GM10248 (cell line): ENCODE measurements at regions not wholly inside any gene's neighbourhood (a gene's known extent, or its start where the extent isn't known, plus 50 kb on each side); places are given as distances from the start of the nearest gene placed in this dataset.

Source experiments
- CTCF ChIA-PET: fragments of 300-600 bp; sonication (Branson Sonifier 250); formaldehyde crosslinking; extraction: SDS; loops from one replicate; lab custom pipeline; 2021; ENCODE audit warnings: antibody characterized with exemption; lab: Yijun Ruan, JAX
- POLR2A ChIA-PET: fragments of 350-650 bp; sonication (Branson Sonifier 250); formaldehyde crosslinking; extraction: SDS; loops from one replicate; lab custom pipeline; 2020; ENCODE audit warnings: antibody characterized with exemption; lab: Yijun Ruan, JAX
- DNase-seq: peaks from one replicate; pipeline ENCODE4 v3.0.0; 2012; ENCODE audit errors: extremely low spot score
- TF ChIP-seq, protein P1 (sequence below): IDR thresholded peaks from 2 replicates; pipeline ENCODE4 v1.5.1; 2012; ENCODE audit warnings: mild to moderate bottlenecking, low read depth; ENCODE audit errors: extremely low read depth, missing control alignments, control extremely low read depth

GRCh38 chr10:105834261-105835059 lies 1193.4 kb downstream of the SORCS3 start:
- TF ChIP-seq, protein P1, sequence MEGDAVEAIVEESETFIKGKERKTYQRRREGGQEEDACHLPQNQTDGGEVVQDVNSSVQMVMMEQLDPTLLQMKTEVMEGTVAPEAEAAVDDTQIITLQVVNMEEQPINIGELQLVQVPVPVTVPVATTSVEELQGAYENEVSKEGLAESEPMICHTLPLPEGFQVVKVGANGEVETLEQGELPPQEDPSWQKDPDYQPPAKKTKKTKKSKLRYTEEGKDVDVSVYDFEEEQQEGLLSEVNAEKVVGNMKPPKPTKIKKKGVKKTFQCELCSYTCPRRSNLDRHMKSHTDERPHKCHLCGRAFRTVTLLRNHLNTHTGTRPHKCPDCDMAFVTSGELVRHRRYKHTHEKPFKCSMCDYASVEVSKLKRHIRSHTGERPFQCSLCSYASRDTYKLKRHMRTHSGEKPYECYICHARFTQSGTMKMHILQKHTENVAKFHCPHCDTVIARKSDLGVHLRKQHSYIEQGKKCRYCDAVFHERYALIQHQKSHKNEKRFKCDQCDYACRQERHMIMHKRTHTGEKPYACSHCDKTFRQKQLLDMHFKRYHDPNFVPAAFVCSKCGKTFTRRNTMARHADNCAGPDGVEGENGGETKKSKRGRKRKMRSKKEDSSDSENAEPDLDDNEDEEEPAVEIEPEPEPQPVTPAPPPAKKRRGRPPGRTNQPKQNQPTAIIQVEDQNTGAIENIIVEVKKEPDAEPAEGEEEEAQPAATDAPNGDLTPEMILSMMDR = no peak
- no peak for DNase-seq
- POLR2A ChIA-PET = no interaction called here
- CTCF ChIA-PET = interaction anchor here (1.3 to 1.4 kb wide), 3 partner anchors 9 to 12 kb away, joined by 4 to 7 read pairs (median 4); no protein-coding TSS in a partner anchor

GRCh38 chr10:105827133-105827532 lies 1186.0 kb downstream of the SORCS3 start:
- ChIA-PET POLR2A (no interaction called here), CTCF (no interaction called here)
- no peak for DNase-seq
- TF ChIP-seq, protein P1 = no peak

DNA sequence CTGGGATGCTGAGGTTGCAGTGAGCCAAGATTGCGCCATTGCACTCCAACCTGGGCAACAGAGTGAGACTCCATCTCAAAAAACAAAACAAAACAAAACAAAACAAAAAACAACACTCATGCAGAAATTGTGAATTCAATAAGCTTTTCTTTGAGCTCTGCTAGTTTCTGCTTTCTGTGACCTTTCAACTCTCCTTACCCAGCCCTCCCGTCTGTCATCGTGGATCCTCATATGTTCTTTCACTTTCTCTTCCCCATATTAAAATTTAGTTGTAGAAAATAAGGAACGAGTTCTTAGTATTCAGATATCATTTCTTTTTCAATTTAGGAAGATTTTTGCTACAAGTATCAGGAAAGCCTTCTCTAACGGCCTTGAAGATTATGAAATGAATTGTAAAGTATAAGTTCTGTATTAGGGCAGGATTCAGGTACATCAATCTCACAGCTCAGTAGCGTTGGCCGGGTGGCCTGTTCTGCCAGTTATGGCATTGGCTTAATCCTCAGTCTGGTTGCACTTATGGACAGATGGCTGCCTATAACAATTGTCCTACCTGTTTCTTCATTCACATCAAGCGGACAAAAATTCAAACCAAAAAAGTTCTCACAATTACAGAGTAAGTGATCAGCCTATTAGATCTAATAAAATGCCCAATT lies 1167.0 kb downstream of the SORCS3 start:
- no peak for DNase-seq
- TF ChIP-seq, protein P1 = no peak
- POLR2A ChIA-PET = no interaction called here
- CTCF ChIA-PET = interaction anchor here (1.4 kb wide), 1 partner anchor 10 kb away, joined by 3 read pairs; no protein-coding TSS in a partner anchor

DNA sequence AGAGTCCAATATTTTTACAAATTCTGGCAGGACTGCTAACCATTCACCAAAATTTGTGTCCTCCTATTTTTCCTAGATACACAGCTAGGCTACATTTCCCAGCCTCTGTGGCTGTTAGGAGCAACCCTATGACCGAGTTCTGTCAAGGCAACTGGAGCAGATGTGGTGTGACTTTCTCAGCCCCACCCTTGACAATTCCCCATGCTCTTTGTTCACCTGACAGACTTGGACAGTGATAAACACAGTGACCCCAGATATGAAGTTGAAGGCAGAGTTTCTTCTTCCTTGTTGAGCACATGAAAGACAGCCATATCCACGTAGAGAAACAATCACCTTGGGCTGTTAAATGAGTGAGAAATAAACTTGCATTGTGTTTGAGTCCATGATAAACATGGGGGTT lies 1162.1 kb downstream of the SORCS3 start:
- ChIA-PET POLR2A (no interaction called here), CTCF (no interaction called here)
- TF ChIP-seq, protein P1 = no peak
- DNase-seq = no peak

DNA sequence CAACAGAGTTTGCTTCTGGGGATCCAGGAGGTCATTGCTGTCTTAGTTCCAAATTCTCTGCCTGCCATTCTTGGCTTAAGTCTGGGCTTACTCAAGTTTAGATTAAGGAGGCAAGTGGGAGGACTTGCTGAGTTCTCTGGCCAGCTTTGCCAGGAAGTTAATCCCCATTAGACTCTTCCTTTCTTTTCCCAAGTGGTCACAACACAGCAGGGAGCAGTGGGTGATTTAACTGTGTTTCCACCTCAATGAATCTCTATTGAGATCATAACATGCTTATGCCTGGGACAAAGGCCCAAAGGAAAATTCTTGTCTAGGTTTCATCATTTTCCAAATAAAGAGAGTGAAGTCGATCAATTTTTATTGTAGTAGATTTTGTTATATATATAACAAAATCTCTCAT lies 1159.6 kb downstream of the SORCS3 start:
- POLR2A ChIA-PET = no interaction called here

DNA sequence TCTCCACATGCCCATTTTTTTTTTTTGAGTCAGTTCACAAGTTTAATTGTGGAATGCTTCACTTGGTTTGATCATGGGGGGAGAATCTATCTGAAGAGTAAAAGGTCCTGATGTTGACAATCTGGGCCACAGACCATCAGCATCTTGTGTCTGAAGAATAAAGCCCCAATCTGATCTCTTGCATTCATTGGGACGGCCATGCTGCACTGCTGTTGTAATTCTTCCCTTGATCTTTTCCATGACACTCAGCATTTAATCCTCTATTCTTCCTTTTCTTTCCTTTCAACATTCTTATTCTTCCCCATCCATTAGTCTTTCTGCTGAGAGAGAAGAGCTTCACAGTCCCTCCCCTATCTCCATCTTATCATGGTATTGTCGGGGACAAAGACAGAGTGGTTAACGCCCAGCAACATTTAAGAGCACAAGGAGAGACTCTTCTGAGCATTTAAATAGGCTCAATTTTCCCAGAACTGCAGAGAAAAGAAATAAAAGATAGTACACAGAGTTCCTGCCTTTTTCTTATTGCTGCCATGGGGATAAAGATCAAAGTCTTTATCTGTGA lies 1157.3 kb downstream of the SORCS3 start:
- TF ChIP-seq, protein P1 = no peak
- POLR2A ChIA-PET = no interaction called here
- DNase-seq = no peak
- CTCF ChIA-PET = interaction anchor here (1.4 kb wide), 1 partner anchor 9 kb away, joined by 3 read pairs; no protein-coding TSS in a partner anchor

More for the DNA sequence above, 1159.6 kb downstream of the SORCS3 start:
- no peak for DNase-seq
- TF ChIP-seq, protein P1 = no peak
- CTCF ChIA-PET = no interaction called here
